HG03354 (cell line): ENCODE measurements at regions not wholly inside any gene's neighbourhood (a gene's known extent, or its start where the extent isn't known, plus 50 kb on each side); places are given as distances from the start of the nearest gene placed in this dataset.

Source experiments
- ATAC-seq: cut with Tn5 transposase; IDR thresholded peaks from one replicate; pipeline ENCODE4 v1.9.1; 2021; ENCODE audit warnings: mild to moderate bottlenecking; ENCODE audit not compliant: unreplicated experiment, poor library complexity, severe bottlenecking

GRCh38 chr21:27645285-27645684 lies 678.4 kb upstream of the ADAMTS5 start:
- ATAC-seq = no peak

GRCh38 chr21:27643326-27643725 lies 676.4 kb upstream of the ADAMTS5 start:
- no peak for ATAC-seq

GRCh38 chr21:27639286-27639685 lies 672.4 kb upstream of the ADAMTS5 start:
- no peak for ATAC-seq

- no peak for ATAC-seq
Observed at GRCh38 chr21:27636656-27637055, 669.8 kb upstream of the ADAMTS5 start.

GRCh38 chr21:27633631-27634030 lies 666.7 kb upstream of the ADAMTS5 start:
- no peak for ATAC-seq

- no peak for ATAC-seq
Observed at GRCh38 chr21:27631471-27631870, 664.6 kb upstream of the ADAMTS5 start.

GRCh38 chr21:27622631-27623030 lies 655.7 kb upstream of the ADAMTS5 start:
- ATAC-seq = no peak

GRCh38 chr21:27614231-27614630 lies 647.3 kb upstream of the ADAMTS5 start:
- ATAC-seq = no peak

- ATAC-seq = no peak
Observed at GRCh38 chr21:27606422-27606821, 639.5 kb upstream of the ADAMTS5 start.

GRCh38 chr21:27596196-27596595 lies 629.3 kb upstream of the ADAMTS5 start:
- no peak for ATAC-seq

GRCh38 chr21:27595716-27596115 lies 628.8 kb upstream of the ADAMTS5 start:
- no peak for ATAC-seq

- ATAC-seq = no peak
Observed at GRCh38 chr21:27590271-27590670, 623.4 kb upstream of the ADAMTS5 start.

GRCh38 chr21:27589781-27590180 lies 622.9 kb upstream of the ADAMTS5 start:
- ATAC-seq = no peak

- no peak for ATAC-seq
Observed at GRCh38 chr21:27586986-27587385, 620.1 kb upstream of the ADAMTS5 start.

GRCh38 chr21:27586326-27586725 lies 619.4 kb upstream of the ADAMTS5 start:
- ATAC-seq = no peak

- no peak for ATAC-seq
Observed at GRCh38 chr21:27584256-27584655, 617.4 kb upstream of the ADAMTS5 start.

- ATAC-seq = no peak
Observed at GRCh38 chr21:27582948-27583430, 616.1 kb upstream of the ADAMTS5 start.

GRCh38 chr21:27582246-27582947 lies 615.5 kb upstream of the ADAMTS5 start:
- no peak for ATAC-seq

GRCh38 chr21:27581168-27581567 lies 614.3 kb upstream of the ADAMTS5 start:
- ATAC-seq = no peak

GRCh38 chr21:27580276-27580675 lies 613.4 kb upstream of the ADAMTS5 start:
- ATAC-seq = no peak

- no peak for ATAC-seq
Observed at GRCh38 chr21:27578741-27579265, 611.9 kb upstream of the ADAMTS5 start.

GRCh38 chr21:27572696-27573095 lies 605.8 kb upstream of the ADAMTS5 start:
- ATAC-seq = no peak
